HFFc6 (cell line): ENCODE measurements at regions not wholly inside any gene's neighbourhood (a gene's known extent, or its start where the extent isn't known, plus 50 kb on each side); places are given as distances from the start of the nearest gene placed in this dataset.
A peak's percentile ranks its signal among the peaks of the same experiment; 100 is the strongest.

Experiments
- DNase-seq: peaks from one replicate; pipeline ENCODE4 v3.0.0-alpha.2; 2018
- H3K27ac Mint-ChIP-seq: 2 replicates; pipeline ENCODE4 v1.8.0; 2020; ENCODE audit warnings: mild to moderate bottlenecking, mixed read lengths
- H3K27me3 Mint-ChIP-seq: 2 replicates; pipeline ENCODE4 v1.8.0; 2021; ENCODE audit warnings: mild to moderate bottlenecking, moderate library complexity, mixed read lengths; ENCODE audit not compliant: insufficient read depth
- H3K36me3 Mint-ChIP-seq: 2 replicates; pipeline ENCODE4 v1.8.0; 2021; ENCODE audit warnings: low read depth, mixed read lengths
- H3K4me1 Mint-ChIP-seq: 2 replicates; pipeline ENCODE4 v1.8.0; 2020; ENCODE audit warnings: low read depth, mixed read lengths
- H3K4me3 Mint-ChIP-seq: 2 replicates; pipeline ENCODE4 v1.8.0; 2020; ENCODE audit warnings: mild to moderate bottlenecking, moderate library complexity, mixed read lengths
- H3K9me3 Mint-ChIP-seq: 2 replicates; pipeline ENCODE4 v1.8.0; 2020; ENCODE audit warnings: mild to moderate bottlenecking, mixed read lengths
- TF ChIP-seq, protein P1 (sequence below): fragments of 200-600 bp; sonication (generic); IDR thresholded peaks from 2 replicates; pipeline ENCODE4 v1.5.0; 2021; ENCODE audit warnings: antibody characterized with exemption, mild to moderate bottlenecking

- DNase-seq = no peak
- Mint-ChIP-seq H3K4me1 (no peaks in the 10 kb centered on the region), H3K9me3 (peaks cover 50% of the 10 kb centered on the region), H3K27me3 (no peaks in the 10 kb centered on the region; the same call in 1 of the 2 replicates), H3K27ac (no peak overlapping the region), H3K4me3 (no peak overlapping the region), H3K36me3 (peaks cover 4% of the 10 kb centered on the region; the same call in 1 of the 2 replicates)
- TF ChIP-seq, protein P1, sequence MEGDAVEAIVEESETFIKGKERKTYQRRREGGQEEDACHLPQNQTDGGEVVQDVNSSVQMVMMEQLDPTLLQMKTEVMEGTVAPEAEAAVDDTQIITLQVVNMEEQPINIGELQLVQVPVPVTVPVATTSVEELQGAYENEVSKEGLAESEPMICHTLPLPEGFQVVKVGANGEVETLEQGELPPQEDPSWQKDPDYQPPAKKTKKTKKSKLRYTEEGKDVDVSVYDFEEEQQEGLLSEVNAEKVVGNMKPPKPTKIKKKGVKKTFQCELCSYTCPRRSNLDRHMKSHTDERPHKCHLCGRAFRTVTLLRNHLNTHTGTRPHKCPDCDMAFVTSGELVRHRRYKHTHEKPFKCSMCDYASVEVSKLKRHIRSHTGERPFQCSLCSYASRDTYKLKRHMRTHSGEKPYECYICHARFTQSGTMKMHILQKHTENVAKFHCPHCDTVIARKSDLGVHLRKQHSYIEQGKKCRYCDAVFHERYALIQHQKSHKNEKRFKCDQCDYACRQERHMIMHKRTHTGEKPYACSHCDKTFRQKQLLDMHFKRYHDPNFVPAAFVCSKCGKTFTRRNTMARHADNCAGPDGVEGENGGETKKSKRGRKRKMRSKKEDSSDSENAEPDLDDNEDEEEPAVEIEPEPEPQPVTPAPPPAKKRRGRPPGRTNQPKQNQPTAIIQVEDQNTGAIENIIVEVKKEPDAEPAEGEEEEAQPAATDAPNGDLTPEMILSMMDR = no peak
Measured at GRCh38 chr10:10128387-10128786, 889.3 kb upstream of the CELF2 start.

- DNase-seq = no peak
- Mint-ChIP-seq H3K9me3 (peaks cover 34% of the 10 kb centered on the region), H3K36me3 (peaks cover 4% of the 10 kb centered on the region; the same call in 1 of the 2 replicates), H3K27me3 (no peaks in the 10 kb centered on the region; the same call in 1 of the 2 replicates), H3K4me1 (no peaks in the 10 kb centered on the region), H3K4me3 (no peak overlapping the region), H3K27ac (no peak overlapping the region)
- TF ChIP-seq, protein P1 = no peak
Measured at GRCh38 chr10:10130686-10131085, 887.0 kb upstream of the CELF2 start.

DNA sequence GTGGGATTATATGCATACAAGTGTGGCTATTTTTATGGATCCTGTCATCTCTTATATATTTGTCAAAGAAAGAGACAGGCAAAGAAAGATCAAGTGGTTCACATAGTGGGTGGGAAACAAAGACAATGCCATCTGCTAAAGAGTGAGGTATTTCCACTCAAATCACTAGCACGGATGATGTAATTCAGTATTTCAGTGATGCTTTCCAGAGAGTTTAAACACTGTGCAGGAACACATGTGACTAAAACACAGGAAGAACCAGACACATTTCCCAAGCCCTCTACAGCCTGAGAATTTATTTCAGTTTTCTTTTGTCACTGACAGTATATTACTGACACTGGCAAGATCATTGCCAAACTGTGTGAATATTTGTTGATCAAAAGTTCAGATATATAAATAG lies 885.7 kb upstream of the CELF2 start:
- no peaks in the 10 kb centered on the region for H3K4me1 Mint-ChIP-seq
- H3K36me3 Mint-ChIP-seq = 0 out of 2 replicates have a peak, but pooled peaks cover 4% of the 10 kb centered on the region
- H3K27me3 Mint-ChIP-seq = no peaks in the 10 kb centered on the region
- TF ChIP-seq, protein P1 = no peak
- H3K27ac Mint-ChIP-seq = no peak overlapping the region
- peaks cover 33% of the 10 kb centered on the region for H3K9me3 Mint-ChIP-seq
- no peak overlapping the region for H3K4me3 Mint-ChIP-seq
- DNase-seq = no peak

DNA sequence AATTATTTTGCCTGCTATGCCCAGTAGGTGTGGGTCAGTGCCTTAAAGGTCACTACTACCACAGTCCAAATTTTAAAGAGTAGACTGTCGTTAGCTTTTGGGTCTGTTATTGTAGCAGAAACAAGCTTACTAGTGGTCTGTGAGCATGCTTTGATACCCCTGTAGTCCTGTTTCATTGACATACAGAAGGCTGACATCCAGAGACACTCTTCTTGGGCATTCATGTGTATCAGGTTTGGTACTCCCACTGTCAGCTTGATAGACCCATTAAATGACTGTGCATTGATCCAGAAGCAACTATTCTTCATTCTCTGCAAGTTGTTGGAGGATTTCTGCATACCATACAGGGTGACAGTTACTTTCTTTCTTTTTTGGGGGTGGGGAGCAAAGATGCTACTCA lies 884.4 kb upstream of the CELF2 start:
- Mint-ChIP-seq H3K27me3 (no peaks in the 10 kb centered on the region), H3K4me3 (no peak overlapping the region)

DNA sequence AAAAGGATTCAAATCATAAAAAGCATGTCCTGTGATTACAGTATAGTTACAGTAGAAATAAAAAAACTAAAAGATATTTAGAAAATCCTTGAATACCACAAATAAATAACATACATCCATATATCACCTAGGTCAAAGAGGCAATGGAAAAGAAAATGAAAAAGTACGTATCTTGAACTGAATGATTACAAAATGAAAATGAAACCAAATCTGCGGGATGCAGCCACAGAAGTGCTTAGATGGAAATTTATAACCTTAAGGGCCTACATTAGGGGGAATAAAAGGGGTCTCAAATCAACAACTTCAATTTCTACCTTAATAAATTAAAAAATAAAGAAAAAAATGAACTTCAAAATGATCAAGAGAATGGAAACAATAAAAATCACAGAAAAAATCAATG lies 879.0 kb upstream of the CELF2 start:
- H3K27ac Mint-ChIP-seq = no peak overlapping the region
- H3K36me3 Mint-ChIP-seq = no peaks in the 10 kb centered on the region
- H3K4me3 Mint-ChIP-seq = peak overlapping the region; percentile 60

More for the DNA sequence above, 884.4 kb upstream of the CELF2 start:
- no peak overlapping the region for H3K27ac Mint-ChIP-seq
- no peak for DNase-seq
- no peaks in the 10 kb centered on the region for H3K36me3 Mint-ChIP-seq
- H3K4me1 Mint-ChIP-seq = no peaks in the 10 kb centered on the region
- H3K9me3 Mint-ChIP-seq = peaks cover 26% of the 10 kb centered on the region
- TF ChIP-seq, protein P1 = no peak

More for the DNA sequence above, 879.0 kb upstream of the CELF2 start:
- no peaks in the 10 kb centered on the region for H3K27me3 Mint-ChIP-seq
- peaks cover 22% of the 10 kb centered on the region for H3K9me3 Mint-ChIP-seq
- no peak for DNase-seq
- H3K4me1 Mint-ChIP-seq = no peaks in the 10 kb centered on the region
- TF ChIP-seq, protein P1 = no peak
